ENCODE measurements at regions not wholly inside any gene's neighbourhood (a gene's known extent, or its start where the extent isn't known, plus 50 kb on each side); places are given as distances from the start of the nearest gene placed in this dataset.

- no peak for DNase-seq
Measured at GRCh38 chr7:25559581-25560367, 331.5 kb upstream of the NPVF start.

GRCh38 chr7:25562673-25563182, 334.4 kb upstream of the NPVF start:
- DNase-seq: no peak

GRCh38 chr7:25565002-25565401, 336.7 kb upstream of the NPVF start:
- DNase-seq: no peak

- peak; percentile 72 for DNase-seq
Measured at GRCh38 chr7:25565949-25566348, 337.7 kb upstream of the NPVF start.

GRCh38 chr7:25567430-25567829, 339.1 kb upstream of the NPVF start:
- DNase-seq: no peak

- no peak for DNase-seq
Measured at GRCh38 chr7:25569765-25570164, 341.5 kb upstream of the NPVF start.

GRCh38 chr7:25572423-25572822, 344.1 kb upstream of the NPVF start:
- no peak for DNase-seq

- DNase-seq: no peak
Measured at GRCh38 chr7:25574828-25575227, 346.5 kb upstream of the NPVF start.

- no peak for DNase-seq
Measured at GRCh38 chr7:25575634-25576033, 347.3 kb upstream of the NPVF start.

- peak; percentile 21 for DNase-seq
Measured at GRCh38 chr7:25578991-25579777, 350.9 kb upstream of the NPVF start.

GRCh38 chr7:25579778-25580075, 351.4 kb upstream of the NPVF start:
- DNase-seq: no peak

- no peak for DNase-seq
Measured at GRCh38 chr7:25580141-25580540, 351.9 kb upstream of the NPVF start.

GRCh38 chr7:25583621-25584020, 355.3 kb upstream of the NPVF start:
- no peak for DNase-seq

- DNase-seq: no peak
Measured at GRCh38 chr7:25584112-25584938, 356.0 kb upstream of the NPVF start.

- DNase-seq: no peak
Measured at GRCh38 chr7:25586513-25586912, 358.2 kb upstream of the NPVF start.

GRCh38 chr7:25594122-25594521, 365.8 kb upstream of the NPVF start:
- DNase-seq: no peak

- DNase-seq: no peak
Measured at GRCh38 chr7:25594728-25595127, 366.4 kb upstream of the NPVF start.

- no peak for DNase-seq
Measured at GRCh38 chr7:25595996-25596395, 367.7 kb upstream of the NPVF start.

GRCh38 chr7:25596443-25596842, 368.2 kb upstream of the NPVF start:
- no peak for DNase-seq

GRCh38 chr7:25597946-25598345, 369.7 kb upstream of the NPVF start:
- DNase-seq: no peak

- no peak for DNase-seq
Measured at GRCh38 chr7:25598765-25599164, 370.5 kb upstream of the NPVF start.

GRCh38 chr7:25600262-25600920, 372.1 kb upstream of the NPVF start:
- DNase-seq: no peak

Measured in hematopoietic multipotent progenitor cell treated with erythropoietin and hydrocortisone succinate and interleukin-3 and kit ligand, for 8 days (in vitro differentiated cells).